GM18868 (cell line): ENCODE measurements at regions not wholly inside any gene's neighbourhood (a gene's known extent, or its start where the extent isn't known, plus 50 kb on each side); places are given as distances from the start of the nearest gene placed in this dataset.

Experiments used
- ATAC-seq: cut with Tn5 transposase; IDR thresholded peaks from one replicate; pipeline ENCODE4 v1.9.1; 2021; ENCODE audit warnings: mild to moderate bottlenecking, moderate library complexity; ENCODE audit not compliant: unreplicated experiment

- ATAC-seq, result no peak
Observed at GRCh38 chr15:47273864-47274263, 443.4 kb upstream of the SEMA6D start.

- no peak for ATAC-seq
Observed at GRCh38 chr15:47283246-47283645, 434.1 kb upstream of the SEMA6D start.

- no peak for ATAC-seq
Observed at GRCh38 chr15:47288794-47289193, 428.5 kb upstream of the SEMA6D start.

GRCh38 chr15:47289656-47290055 is 427.6 kb upstream of the SEMA6D start:
- no peak for ATAC-seq

GRCh38 chr15:47291767-47292166 is 425.5 kb upstream of the SEMA6D start:
- no peak for ATAC-seq

- no peak for ATAC-seq
Observed at GRCh38 chr15:47292638-47293190, 424.6 kb upstream of the SEMA6D start.

- ATAC-seq, result no peak
Observed at GRCh38 chr15:47293466-47294162, 423.7 kb upstream of the SEMA6D start.

- ATAC-seq, result no peak
Observed at GRCh38 chr15:47294765-47295259, 422.5 kb upstream of the SEMA6D start.

GRCh38 chr15:47296881-47297280 is 420.4 kb upstream of the SEMA6D start:
- ATAC-seq, result no peak

GRCh38 chr15:47299846-47300434 is 417.4 kb upstream of the SEMA6D start:
- ATAC-seq, result no peak

GRCh38 chr15:47300596-47300995 is 416.7 kb upstream of the SEMA6D start:
- no peak for ATAC-seq

- no peak for ATAC-seq
Observed at GRCh38 chr15:47301481-47301880, 415.8 kb upstream of the SEMA6D start.

GRCh38 chr15:47304656-47305055 is 412.6 kb upstream of the SEMA6D start:
- ATAC-seq, result no peak

GRCh38 chr15:47312161-47312560 is 405.1 kb upstream of the SEMA6D start:
- ATAC-seq, result no peak

GRCh38 chr15:47326410-47327333 is 390.6 kb upstream of the SEMA6D start:
- ATAC-seq, result no peak

GRCh38 chr15:47331829-47332393 is 385.4 kb upstream of the SEMA6D start:
- no peak for ATAC-seq

GRCh38 chr15:47332481-47332880 is 384.8 kb upstream of the SEMA6D start:
- ATAC-seq, result no peak

- no peak for ATAC-seq
Observed at GRCh38 chr15:47333734-47334133, 383.6 kb upstream of the SEMA6D start.

- ATAC-seq, result no peak
Observed at GRCh38 chr15:47334805-47335535, 382.3 kb upstream of the SEMA6D start.

GRCh38 chr15:47337106-47337505 is 380.2 kb upstream of the SEMA6D start:
- no peak for ATAC-seq
